GM21528 (cell line): ENCODE measurements at regions not wholly inside any gene's neighbourhood (a gene's known extent, or its start where the extent isn't known, plus 50 kb on each side); places are given as distances from the start of the nearest gene placed in this dataset.
"Not testable (repeated sequence)": the region's sequence is repeated elsewhere in the genome, so short reads cannot be mapped to it uniquely, and the experiment has no call there.

Experiments used
- ATAC-seq: cut with Tn5 transposase; IDR thresholded peaks from one replicate; pipeline ENCODE4 v1.9.1; 2021; ENCODE audit warnings: mild to moderate bottlenecking, moderate library complexity; ENCODE audit not compliant: unreplicated experiment, low FRiP score

- not testable (repeated sequence) for ATAC-seq
Observed at GRCh38 chr4:69013933-69014332, 62.3 kb upstream of the UGT2A3 start.

- ATAC-seq, result not testable (repeated sequence)
Observed at GRCh38 chr4:69017986-69018385, 66.4 kb upstream of the UGT2A3 start.

GRCh38 chr4:69019538-69020461 is 68.2 kb upstream of the UGT2A3 start:
- ATAC-seq, result not testable (repeated sequence)

- not testable (repeated sequence) for ATAC-seq
Observed at GRCh38 chr4:69020462-69020807, 68.8 kb upstream of the UGT2A3 start.

GRCh38 chr4:69025191-69025998 is 70.9 kb upstream of the UGT2B7 start:
- ATAC-seq, result peak; percentile 85

- no peak for ATAC-seq
Observed at GRCh38 chr4:69025999-69026387, 70.3 kb upstream of the UGT2B7 start.

GRCh38 chr4:69026974-69027373 is 69.3 kb upstream of the UGT2B7 start:
- no peak for ATAC-seq

GRCh38 chr4:69030326-69030725 is 65.9 kb upstream of the UGT2B7 start:
- no peak for ATAC-seq

- ATAC-seq, result no peak
Observed at GRCh38 chr4:69032847-69033638, 63.2 kb upstream of the UGT2B7 start.

GRCh38 chr4:69034315-69034740 is 61.9 kb upstream of the UGT2B7 start:
- not testable (repeated sequence) for ATAC-seq

- ATAC-seq, result no peak
Observed at GRCh38 chr4:69038582-69038981, 57.7 kb upstream of the UGT2B7 start.

GRCh38 chr4:69039071-69039470 is 57.2 kb upstream of the UGT2B7 start:
- ATAC-seq, result no peak

GRCh38 chr4:69044247-69044646 is 52.0 kb upstream of the UGT2B7 start:
- no peak for ATAC-seq
